Gastrocnemius medialis (tissue), 4 donors: ENCODE measurements at regions not wholly inside any gene's neighbourhood (a gene's known extent, or its start where the extent isn't known, plus 50 kb on each side); places are given as distances from the start of the nearest gene placed in this dataset.

Source experiments
- POLR2A ChIP-seq, 2 donors: fragments of 450-650 bp; IDR thresholded peaks; one replicate each; pipeline ENCODE4 v1.6.1; 2017; ENCODE audit warnings: antibody characterized with exemption in 2 of 2, mild to moderate bottlenecking in 2 of 2, moderate library complexity in 2 of 2
- TF ChIP-seq, protein P1 (sequence below), 5 experiments: fragments of 450-650 bp in 3 of 5; fragments of 200-600 bp in 2 of 5; sonication (generic) in 2 of 5; IDR thresholded peaks in 4 of 5; conservative IDR thresholded peaks in 1 of 5; 1 replicate in 4 of 5; 2 replicates in 1 of 5; pipeline ENCODE4 v1.5.1; 2016 to 2019; ENCODE audit warnings: antibody characterized with exemption in 5 of 5, mild to moderate bottlenecking in 3 of 5, moderate library complexity in 3 of 5

DNA sequence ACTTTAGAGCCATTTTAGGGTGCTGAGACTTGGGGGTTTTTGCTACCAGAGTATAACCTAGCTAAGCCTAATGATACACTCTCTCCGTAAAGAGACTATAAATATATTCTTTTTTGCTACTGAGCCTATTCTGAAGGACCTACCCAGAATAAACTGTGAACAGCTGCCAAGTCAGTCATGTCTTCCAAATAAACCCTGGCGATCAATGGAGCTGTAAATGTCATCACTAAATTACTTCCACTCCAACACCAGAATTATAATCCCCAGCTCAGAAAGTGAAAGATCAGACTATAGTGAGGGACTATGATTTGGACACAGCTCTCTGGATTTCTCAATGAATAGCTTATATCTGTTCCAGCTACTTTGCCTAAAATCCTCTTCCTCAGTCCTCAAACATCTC is 178.9 kb downstream of the METTL4 start:
- TF ChIP-seq POLR2A (IDR thresholded peaks at IDR 0.05), result no peak
- TF ChIP-seq, protein P1, sequence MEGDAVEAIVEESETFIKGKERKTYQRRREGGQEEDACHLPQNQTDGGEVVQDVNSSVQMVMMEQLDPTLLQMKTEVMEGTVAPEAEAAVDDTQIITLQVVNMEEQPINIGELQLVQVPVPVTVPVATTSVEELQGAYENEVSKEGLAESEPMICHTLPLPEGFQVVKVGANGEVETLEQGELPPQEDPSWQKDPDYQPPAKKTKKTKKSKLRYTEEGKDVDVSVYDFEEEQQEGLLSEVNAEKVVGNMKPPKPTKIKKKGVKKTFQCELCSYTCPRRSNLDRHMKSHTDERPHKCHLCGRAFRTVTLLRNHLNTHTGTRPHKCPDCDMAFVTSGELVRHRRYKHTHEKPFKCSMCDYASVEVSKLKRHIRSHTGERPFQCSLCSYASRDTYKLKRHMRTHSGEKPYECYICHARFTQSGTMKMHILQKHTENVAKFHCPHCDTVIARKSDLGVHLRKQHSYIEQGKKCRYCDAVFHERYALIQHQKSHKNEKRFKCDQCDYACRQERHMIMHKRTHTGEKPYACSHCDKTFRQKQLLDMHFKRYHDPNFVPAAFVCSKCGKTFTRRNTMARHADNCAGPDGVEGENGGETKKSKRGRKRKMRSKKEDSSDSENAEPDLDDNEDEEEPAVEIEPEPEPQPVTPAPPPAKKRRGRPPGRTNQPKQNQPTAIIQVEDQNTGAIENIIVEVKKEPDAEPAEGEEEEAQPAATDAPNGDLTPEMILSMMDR (IDR thresholded peaks at IDR 0.05 in 4 of 5, conservative IDR thresholded peaks at IDR 0.05 in 1 of 5), result no peak
